ENCODE measurements at regions not wholly inside any gene's neighbourhood (a gene's known extent, or its start where the extent isn't known, plus 50 kb on each side); places are given as distances from the start of the nearest gene placed in this dataset.

DNA sequence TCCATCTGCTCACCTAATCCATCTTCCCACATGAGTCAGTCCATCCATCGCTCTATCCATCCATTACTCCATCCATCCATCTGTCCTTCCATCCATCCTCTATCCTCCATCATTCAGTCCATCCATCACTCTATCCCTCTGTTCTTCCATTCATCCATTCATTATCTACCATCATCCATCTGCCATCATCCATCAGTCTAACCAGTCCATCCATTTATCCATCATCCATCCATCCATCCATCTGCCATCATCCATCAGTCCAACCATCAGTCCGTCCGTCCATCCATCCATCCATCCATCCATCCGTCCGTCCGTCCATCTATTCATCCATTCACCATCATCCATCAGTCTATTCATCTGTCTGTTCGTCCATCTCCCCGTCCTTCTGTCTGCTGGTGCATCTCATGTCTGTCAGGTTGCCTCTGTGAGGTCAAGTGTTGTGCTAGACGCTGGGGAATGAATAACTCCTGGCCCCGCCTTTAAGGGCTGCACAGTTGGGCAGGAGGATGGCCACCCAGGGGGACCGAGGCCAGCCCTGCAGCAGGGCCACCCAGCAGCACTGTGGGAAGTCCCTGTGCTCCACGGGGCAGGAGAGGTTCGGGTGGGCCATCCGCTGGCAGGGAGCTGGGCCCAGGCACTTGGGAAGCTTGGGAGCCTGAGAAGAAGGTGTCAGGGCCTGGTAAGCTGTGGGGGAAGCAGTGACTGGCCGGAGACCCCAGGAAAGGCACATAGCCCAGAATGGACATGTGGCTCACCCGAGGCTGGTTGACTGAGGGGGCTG is 137.1 kb downstream of the CTTN start:
- DNase-seq (ENCODE audit: low read depth in 2 of 2): no peak

DNA sequence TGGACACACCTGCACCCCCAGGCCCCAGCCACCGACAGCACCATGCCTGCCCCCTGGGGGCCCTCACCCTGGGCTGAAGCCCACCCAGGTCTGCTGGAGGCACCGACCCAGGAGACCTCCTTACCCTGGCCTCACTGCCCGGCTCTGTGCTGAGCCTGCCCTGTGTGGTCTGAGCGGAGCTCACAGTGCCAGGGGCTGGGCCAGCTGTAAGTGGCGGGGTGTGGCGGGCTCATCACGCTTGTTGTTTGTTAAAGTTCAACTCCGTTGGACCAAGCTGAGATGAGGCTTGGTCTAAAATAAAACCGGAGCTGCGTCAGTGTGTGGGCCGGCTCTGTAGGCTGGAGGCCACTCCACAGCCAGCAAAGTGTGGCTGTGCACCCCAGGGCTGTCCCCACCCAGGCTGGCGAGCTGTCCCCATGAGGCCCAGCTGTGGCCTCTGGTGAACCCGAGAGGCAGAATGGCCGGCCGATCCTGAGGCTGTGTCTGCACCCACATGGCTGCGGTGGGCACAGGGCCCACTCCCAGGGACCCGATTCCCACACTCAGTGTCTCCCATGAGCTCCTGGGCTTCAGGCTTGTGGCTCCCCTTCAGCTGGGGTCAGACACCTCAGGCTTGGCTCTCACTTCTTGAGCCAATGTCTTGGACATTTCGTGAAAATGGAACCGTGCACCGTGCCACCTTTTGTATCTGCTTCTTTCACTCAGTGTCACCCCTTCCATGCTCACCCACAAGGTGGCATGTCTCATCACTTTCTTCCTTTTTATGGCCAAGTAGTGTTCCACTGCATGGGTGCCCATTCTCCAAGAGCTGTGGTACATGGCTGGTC is 137.9 kb downstream of the CTTN start:
- DNase-seq (ENCODE audit: low read depth in 2 of 2): no peak

DNA sequence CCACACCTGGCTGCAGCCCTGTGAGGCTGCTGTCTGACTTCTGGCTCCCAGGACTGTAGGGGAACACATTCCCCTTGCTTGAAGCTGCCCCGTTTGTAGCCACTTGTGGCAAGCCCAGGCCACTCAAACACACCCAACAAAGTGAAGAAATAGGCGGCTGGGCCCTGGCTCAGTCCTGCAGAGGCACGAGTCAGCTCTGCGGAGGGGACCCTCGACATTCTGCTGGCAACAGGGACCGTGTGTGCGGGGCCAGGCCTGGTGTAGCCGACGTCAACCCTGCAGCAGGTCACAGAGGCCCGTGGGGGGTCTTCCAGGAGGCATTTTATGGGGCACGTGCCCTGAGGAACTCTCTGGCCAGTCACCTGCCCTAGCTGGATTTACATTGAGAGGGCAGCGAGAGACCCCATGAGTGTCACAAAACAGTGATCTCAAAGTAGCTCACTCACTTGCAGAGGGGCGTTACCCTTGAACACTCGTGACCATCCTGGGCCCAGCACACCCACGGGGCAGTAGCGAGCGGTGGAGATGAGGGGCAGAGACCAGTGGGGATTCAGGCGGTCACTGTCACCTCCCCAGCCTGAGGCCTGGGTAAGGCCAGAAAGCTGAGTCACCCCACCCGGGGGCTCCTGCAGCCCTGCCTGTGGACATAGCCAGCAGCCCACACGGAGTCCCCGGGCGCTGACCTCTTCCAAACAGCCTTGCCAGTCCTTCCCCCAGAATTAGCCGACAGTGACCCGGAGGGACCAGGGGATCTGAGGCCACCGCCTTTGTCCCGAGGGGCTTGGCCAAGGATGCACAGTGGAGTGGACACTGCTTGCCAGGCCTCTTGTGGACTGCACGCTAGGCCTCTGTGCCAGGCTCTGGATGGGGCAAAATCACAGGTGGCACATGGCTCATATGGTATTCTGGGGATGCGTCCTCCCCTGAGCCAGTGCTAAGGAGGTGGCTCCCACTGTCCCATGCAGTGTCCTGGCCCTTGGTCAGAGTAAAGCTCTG is 139.5 kb downstream of the CTTN start:
- DNase-seq (ENCODE audit: low read depth in 2 of 2): no peak

DNA sequence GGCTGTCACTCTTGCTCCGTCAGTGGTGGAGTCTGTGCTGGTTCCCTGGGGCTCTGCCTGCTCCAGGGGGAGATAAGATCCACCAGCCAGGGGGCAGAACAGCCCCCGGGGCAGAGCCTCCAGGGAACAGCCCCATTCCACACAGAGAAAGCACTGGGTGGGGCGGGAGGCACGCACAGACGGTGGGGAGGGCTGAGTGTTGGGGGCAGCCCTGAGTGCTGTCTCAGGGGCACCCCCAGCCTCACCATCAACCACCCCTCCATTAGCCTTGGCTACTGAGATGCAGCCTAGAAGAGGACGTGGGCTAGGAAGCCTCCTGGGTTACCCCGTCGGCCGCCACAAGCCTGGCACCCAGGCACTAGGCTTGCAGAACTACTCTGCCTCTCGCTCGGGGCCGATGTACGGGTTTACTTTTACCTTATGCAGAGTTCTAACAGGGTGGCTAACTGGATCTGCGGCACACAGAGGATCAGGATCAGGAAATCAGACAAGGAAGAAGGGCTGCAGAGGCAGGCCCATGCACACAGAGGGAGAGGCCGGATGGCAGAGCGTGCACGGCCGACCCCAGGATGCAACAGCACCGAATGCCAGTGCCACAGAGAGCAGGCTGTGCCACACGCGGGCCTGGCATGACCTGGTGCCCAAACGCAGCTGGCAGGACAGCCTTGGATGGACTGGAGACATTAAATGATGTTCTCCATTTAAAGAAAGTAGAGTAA is 140.5 kb downstream of the CTTN start:
- DNase-seq (ENCODE audit: low read depth in 2 of 2): no peak

DNA sequence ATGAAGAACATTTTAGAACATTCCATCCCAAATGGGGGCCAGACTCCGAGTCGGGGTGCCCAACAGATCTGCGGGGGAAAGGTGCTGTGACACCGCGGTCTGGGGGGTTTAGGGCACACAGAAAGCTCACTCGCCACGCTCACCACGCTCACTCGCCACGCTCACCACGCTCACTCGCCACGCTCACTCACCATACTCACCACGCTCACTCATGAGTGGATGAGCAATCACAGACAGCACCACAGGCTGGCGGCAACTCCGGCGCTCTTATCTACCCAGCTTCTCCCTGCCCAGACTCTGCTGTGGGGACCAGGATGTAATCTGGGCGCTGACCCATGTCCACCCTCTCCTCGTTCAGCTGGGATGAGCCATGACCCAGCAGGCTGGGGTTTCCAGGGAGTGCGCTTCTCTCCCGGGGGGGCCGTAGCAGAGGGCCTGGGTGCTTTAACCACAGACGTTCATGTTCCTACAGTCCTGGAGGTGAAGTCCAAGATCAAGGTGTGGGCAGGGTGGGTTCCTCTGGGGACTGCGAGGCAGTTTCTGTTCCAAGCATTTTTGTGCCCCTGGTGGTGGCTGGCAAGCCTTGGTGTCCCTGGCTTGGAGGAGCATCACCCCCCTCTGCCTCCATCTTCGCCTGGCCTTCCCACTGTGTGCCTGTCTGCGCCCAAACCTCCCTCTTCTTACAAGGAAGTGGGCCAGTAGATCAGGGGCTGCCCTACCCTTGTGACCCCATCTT is 141.2 kb downstream of the CTTN start:
- DNase-seq (ENCODE audit: low read depth in 2 of 2): no peak

DNA sequence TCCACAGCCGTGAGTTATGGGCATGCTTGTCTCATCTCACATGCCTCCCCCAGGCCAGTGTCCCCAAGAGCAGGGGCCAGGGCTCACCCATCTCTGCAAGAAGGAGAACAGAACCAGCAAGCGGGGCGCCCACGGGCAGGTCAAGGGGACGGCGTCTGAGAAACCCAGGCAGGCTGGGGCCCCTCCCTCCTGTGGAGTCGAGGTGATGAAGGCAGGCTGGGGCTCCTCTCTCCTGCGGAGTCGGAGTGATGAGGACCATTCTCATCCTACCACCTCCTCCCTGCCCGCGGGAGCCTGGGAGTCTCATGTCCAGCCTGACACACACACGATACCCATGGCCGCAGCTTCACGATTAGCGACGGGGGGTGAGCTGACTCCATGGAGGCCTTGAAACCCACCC is 141.9 kb downstream of the CTTN start:
- DNase-seq (ENCODE audit: low read depth in 2 of 2): no peak

DNA sequence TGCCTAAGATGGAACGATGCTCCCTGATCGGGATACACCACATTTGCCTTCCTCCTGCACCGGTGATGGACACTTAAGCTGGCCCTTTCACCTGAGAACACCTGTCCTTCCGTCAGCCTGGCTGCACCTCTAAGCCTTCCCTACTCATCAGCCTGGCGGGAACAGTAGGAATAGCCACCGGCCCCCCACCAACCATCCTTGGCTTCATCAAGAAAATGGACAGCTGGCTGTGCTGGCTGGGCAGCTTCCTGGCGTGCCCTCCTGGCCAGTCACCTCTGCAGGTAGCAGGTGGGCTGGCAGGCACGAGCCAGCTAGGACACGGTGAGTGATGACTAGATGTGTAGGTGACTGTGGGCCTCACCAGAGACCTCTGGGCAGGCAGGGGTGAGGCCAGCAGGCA is 142.8 kb downstream of the CTTN start:
- no peak for DNase-seq (ENCODE audit: low read depth in 2 of 2)

DNA sequence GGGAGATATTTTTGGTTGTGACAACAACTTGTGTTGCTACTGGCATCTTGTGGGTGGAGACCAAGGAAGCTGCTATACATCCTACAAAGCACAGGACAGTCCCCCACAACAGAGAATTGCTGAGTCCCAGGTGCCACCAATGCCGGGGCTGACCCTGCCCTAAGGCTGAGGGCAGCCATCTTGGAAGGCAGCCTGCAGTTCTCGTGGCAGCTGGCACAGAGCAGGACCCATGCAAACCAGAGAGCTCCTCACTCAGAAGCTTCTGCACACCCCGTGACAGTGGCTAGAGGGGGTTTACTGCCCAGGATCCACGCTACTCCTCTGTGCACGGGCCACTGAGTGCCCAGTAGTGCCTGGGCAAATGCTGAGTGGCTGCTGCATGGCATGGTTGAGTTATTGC is 143.4 kb downstream of the CTTN start:
- DNase-seq (ENCODE audit: low read depth in 2 of 2): no peak

DNA sequence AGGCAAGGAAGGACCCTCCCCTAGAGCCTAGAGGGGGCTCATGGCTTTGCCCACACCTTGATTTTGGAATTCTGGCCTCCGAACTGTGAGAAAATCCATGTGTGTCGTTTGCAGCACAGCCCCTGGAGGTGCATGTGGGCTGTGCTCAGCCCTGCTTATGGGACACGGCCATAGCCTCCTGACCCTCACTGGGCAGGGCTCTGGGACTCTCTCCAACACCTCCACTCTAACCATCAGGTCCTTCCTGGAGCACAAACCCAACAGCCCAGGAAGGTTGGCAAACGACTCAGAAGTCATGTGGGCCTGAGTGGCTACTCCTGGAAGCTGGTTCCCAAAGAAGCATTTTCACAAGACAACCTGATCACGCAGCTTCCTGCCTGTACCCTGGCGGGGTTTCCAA is 144.1 kb downstream of the CTTN start:
- no peak for DNase-seq (ENCODE audit: low read depth in 2 of 2)

DNA sequence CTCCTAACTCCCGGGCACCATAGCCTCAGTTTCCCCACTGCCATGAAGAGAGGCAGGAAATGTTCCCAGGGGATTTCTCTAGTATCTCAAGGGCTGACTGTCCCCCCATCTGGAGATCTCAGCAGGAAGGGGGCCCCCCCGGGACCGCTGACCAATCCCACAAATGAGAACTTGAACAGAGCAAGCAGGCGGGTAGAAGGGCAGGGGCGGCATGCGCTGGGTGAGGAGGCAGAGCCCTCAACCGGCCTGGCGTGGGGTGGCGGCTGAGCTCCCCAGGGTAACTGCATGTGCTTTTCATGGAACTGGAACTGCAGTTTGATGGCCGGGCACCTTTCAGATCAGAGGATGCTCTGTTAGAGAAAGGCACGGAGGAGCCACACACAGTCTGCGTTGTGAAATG is 144.5 kb downstream of the CTTN start:
- DNase-seq (ENCODE audit: low read depth in 2 of 2): no peak

DNA sequence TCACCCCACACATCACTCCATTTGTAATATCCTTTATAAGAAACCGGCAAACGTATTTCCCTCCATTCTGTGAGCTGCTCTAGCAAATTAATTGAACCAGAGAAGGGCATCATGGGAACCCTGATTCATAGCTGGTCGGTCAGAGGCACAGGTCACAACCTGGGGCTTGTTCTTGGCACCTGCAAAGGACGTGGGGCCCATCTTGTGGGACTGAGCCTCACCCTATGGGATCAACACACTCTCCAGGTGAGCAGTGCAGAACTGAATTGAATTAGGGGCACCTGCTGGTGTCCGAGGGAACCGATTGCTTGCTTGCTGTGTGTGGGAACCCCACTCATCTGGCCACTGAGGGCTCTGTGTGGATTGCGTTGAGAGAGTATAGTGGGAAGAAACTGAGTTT is 145.3 kb downstream of the CTTN start:
- DNase-seq (ENCODE audit: low read depth in 2 of 2): no peak

DNA sequence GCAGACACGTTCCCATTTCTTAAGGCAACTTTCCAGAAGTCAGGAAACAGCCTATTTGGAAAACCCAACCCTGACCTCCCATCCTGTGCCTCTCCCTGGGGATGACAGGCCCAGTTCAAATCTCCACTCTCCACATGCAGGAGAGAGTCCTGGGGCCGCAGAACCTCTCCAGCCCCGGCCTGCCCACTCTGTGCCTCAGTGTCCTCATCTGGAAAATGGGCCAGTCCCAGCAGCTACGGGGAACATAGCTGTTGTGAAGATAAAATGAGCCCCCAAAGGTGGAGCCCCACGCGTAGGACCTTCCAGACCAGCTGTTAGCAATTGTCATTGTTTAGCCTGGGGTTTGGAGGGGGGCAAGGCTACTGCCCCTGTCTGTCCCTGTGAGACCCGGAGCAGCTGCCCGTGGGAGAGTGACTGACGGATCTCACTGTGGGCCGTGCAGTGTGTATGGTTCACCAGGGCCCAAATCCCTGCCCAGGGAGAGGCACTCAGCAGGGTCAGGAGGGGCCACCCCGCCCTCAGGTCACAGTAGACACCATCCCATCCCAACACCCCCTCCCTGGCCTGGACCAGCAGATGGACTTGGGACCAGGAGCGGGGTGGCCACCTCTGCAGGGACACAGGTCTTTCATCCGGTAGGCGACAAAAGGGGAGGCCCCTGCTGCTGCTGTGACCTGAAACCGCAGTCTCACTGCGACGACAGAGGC is 145.9 kb downstream of the CTTN start:
- DNase-seq (ENCODE audit: low read depth in 2 of 2): no peak

DNA sequence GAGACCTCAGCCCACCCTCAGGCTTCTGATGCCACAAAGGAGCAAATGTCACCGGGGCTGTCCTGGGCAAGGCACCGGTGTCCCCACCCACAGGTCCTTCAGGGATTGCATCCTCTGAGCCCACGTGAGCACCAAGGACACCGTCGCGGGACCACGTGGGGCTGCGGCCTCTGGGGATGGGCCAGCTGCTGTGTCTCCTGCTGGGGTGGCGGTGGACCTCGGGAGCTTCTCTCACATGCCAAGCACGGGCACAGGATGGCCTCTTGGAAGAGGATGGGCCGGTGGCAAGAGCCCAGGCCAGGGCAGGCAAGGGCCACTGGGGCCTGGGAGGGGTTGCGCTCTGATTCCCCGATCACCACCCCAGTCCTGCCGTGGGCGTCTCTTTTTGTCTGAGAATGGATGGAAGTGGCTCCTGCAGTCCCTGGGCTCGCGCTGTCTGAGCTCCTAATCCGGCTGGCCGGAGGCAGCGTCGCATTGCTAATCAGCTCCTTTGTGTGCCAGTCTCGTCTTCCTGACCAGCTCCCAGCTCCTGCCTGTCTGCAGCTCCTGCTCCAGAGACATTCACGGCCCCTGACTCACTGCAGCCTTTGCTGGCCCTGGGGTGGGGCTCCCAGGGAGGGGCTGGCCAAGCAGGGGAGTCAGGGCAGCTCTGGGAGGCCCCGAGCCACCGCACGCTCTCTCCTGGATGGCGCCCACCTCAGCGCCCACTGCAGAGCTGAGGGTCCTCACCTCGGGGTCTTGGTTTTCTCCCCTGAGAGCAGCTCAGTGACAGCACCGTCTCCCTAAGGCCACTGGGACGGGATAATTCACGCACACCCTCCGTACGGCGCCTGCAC is 146.7 kb downstream of the CTTN start:
- no peak for DNase-seq (ENCODE audit: low read depth in 2 of 2)

DNA sequence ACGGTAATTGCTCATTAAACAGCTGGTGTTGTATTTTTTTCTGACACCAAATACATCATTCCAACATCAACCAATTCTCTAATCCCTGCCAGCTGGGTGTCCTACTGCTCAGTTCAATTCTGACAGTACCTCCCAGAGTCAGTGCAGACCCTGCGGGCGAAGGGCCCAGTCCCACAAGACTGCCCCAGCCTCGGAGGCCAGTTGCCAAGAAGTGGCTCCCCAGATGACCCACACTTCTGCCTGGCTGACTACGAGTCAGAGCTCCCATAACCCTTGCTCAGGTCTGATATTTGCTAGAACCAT is 147.2 kb downstream of the CTTN start:
- no peak for DNase-seq (ENCODE audit: low read depth in 2 of 2)

DNA sequence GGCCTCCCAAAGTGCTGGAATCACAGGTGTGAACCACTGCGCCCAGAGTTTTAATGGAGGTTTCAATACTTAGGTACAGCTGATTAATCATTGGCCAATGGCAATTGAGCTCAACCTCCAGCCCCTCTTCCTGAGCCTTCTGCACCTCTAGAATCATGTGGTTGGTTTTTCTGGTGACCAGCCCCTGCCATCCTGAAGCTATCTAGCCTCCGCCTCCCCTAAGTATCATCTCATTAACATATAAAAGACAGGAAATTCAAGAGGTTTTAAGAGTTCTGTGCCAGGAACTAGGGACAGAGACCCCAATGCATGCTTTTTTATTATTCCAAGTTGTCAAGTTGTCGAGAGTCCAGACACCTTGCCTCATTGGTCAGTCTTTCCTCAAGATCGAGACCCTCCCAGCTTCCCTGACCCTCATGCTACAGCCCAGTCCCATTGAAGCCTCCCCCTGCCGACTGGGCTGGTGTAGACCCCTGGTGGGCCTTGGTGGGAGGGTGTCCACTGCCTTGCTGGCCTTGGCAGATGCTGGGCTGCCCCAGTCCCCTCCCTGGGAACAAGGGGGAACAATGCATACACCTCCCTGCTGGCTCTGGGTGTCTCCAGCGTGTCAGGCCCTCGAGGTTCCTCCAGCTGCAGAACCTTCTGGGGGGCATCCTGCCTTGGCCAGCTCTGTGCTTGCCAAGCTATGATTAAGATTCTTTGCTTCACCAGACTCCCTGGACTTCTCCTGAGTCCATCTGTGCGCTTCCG is 148.0 kb downstream of the CTTN start:
- no peak for DNase-seq (ENCODE audit: low read depth in 2 of 2)

DNA sequence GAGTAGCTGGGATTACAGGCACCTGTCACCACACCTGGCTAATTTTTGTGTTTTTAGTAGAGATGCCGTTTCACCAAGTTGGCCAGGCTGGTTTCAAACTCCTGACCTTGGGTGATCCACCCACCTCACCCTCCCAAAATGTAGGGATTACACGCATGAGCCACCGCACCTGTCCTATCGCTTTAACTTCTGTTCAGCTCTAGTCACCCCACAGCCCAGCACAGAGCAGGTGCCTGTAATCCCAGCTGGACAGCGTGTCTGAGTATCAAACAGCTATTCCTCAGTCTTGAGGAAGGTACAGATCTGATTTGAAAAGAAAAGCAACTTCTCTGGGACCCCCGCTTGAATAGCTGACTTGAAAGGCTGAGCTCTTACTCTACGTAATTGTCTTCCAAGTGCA is 149.1 kb downstream of the CTTN start:
- DNase-seq (ENCODE audit: low read depth in 2 of 2): no peak

DNA sequence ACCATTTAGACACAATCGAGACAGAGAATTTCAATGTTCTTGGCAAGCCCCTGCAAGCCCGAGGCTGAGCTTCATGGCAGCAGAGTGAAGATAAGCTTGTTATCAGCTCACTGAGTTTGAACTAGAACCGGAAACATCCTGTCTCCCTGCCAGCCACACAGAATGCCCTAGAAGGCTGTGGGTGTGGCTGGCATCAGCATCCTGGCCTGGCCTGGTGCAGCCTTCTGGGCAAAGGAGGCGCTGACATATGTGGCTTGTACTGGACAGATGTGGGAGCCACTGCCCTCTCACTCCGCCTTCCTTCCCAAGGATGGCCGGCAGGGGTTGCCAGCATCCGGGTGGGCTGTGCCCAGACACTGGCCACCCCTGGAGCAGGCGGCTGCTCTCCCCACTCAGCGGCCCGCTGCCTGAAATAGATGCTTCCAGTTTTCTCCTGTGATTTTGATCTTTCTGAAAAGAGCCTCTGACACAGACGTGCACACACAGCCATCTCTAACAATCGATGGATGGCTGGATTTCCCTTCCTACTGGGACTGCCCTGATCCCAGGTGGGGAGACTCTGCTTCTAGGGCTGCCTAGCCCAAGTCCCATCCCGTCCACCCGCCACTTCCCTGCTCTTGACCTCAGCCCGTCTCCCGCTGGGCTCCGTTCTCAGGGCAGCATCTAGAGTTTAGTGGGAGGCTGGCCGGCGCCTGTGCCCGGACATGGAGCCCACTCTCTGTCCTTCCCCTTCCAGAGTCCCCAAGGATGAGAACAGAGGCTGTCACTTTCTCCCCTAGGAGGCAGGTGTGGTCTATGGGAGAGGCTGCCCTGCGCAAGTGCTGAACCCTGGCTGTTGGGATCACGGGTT is 149.7 kb downstream of the CTTN start:
- DNase-seq (ENCODE audit: low read depth in 2 of 2): no peak

DNA sequence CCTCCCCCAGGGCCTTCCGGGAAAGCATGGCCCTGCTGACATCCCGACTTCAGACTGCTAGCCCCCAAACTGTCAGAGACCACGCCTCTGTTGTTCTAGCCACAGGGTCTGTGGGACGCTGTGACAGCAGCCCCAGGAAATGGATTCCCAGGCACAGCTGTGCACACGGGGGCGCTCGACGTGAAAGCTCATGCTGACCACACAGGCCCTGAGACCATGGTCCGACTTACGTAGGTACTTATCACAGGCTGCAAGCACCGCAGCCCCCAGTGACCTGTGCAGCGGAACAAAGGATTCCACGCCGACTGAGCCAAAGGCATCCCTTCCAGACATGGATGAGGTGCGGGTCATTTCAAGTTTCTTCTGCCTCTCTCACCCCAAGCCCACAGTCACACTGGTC is 150.6 kb downstream of the CTTN start:
- DNase-seq (ENCODE audit: low read depth in 2 of 2): no peak

Data from stimulated activated CD4-positive, alpha-beta T cell treated with anti-CD3 and anti-CD28 coated beads, Interleukin-15, amount 100 ng/mL, for 48 hours (primary cell).